Activated CD4-positive, CD25-positive, alpha-beta regulatory T cell treated with anti-CD3 and anti-CD28 coated beads, Interleukin-2, amount 50 U/mL, for 24 hours (primary cell): ENCODE measurements at regions not wholly inside any gene's neighbourhood (a gene's known extent, or its start where the extent isn't known, plus 50 kb on each side); places are given as distances from the start of the nearest gene placed in this dataset.

ENCODE experiments used
- ATAC-seq, 2 donors: fragments of 150-1000 bp; cut with Tn5 transposase; one replicate each; pipeline ENCODE4 v1.10.0; 2021; ENCODE audit warnings: mild to moderate bottlenecking in 1 of 2, moderate library complexity in 1 of 2

DNA sequence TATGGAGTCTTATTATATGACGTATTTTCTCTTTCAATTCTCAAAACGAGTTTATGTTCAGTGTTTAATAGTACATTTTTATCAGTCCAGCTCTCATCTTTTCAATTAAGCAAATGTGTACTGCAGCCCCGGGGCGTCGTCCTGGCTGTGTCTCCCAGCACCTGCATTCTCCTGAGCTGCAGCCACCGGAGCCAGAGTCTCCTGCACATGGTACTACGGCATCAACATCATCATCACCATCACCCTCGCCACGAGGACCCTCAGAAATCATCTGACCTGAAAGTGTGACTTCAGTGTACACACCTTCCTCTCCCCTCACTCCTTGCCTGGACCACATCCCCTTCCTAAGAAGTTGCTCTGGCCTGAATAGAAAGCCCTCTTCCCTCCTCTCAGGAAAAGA lies 267.7 kb upstream of the ARID1B start:
- no peak for ATAC-seq

DNA sequence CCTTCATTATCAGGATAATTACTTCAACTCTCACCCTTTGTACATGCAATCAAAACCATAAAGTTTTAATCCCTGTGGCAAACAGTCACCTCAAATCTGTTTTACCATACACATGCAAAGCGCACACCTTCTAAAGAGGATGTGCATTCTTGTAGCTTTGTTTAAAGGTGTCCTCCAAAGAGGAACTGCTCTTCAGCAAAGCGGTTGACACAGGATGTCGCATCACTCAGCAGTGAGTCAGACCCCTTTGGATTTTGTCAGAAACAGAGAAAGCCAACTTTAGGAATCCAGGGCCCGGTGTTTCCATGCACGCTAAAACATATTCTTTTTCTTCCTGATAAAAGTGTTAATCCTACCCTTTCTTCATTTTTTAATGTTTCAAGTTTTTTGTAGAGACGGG lies 268.3 kb upstream of the ARID1B start:
- ATAC-seq: no peak

DNA sequence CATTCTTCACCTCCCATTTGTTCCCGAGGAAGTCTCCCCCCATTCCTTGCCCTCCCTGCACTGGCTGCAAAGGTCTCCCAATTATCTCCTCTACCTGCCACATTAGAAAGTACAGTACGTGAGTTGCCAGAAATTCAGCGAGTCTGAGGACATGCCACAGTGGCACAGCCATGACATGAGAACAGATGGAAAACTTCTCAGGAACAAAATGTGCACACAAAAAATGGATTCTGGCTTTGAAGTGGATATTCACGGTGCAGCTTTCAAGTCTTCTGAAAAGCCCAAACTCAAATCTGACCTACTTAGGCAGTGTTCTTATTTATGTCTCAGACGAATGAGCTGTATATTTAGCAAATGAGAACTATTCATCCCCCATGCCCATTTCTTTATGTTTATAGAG lies 269.1 kb upstream of the ARID1B start:
- no peak for ATAC-seq

DNA sequence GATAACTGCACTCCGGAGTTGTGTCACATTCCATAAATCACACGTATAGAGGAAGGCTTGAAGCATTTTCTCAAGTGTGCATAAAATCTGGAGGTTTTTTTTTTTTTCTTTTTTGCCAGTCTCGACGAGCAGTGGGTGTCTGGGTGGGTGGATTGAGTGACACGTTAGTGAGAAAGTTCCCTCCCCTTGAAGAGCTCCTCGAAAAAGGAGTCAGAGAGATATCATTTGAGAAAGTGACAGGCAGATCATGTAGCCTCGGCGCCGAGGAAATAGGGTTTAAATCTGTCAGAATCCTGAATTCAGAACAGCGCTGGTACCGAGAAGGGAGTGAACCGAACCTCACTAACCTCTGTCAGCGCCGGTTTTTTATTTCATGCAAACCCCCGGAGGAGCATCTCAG lies 269.5 kb upstream of the ARID1B start:
- no peak for ATAC-seq

DNA sequence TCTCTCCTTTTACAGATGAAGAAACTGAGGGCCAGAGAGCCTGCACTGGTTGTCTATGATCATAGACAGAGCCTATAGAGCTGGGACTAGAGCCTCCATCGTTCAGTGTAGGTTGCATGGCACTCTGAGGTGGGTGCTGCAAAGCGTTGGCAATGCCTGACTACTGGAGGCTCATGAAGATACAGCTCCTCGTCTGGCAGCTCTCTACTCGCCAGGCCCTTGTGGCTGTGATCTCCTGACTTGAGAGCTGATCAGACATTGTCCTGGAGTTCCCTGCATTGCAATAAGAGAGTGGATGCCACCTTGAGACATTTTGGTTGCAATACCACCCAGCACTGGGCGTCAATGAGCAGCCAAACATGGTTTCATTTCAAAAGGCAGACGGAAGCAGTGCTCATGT lies 270.1 kb upstream of the ARID1B start:
- ATAC-seq: no peak

DNA sequence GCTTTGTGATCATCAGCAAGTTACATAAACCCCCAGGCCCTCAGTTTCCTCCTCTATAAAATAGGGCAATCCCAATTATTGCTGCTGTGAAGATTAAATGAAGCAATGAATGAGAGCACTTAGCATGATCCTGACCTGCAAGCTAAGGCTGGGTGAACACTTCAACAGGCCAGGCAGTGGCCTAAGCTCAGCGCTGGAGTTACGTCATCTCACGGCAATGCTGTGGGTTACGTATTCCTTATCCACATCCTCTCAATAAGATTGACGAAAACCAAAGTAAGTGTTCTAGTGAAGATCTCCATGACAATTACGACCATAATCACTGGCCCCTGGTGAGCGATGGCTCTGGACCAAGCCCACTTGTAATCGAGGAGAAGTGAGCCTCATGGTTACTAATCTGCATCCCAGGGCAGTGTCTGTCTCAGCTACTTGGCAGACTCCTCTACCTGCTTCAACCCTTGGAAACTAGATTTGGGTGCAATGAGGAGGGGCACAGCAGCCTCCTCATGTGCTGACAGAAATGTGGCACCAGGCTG lies 274.1 kb upstream of the ARID1B start:
- ATAC-seq: no peak

DNA sequence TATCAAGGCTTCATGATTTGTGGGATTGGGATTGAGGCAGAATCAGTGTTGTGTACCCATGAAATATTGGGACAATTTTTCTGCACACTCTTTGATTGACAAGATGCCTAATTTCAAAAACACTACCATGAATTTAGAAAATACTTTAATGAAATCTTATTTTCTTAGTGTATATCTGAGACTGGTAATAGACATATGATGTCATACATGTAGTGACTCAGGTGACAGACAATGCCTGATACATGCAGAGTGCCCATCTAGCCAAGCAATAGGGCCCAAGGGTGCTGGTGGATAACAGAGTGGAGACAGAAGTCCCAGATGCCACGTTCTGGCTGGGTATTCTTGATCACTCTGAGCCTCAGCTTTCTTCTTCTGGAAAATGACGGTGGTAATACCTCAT lies 279.6 kb upstream of the ARID1B start:
- no peak for ATAC-seq

DNA sequence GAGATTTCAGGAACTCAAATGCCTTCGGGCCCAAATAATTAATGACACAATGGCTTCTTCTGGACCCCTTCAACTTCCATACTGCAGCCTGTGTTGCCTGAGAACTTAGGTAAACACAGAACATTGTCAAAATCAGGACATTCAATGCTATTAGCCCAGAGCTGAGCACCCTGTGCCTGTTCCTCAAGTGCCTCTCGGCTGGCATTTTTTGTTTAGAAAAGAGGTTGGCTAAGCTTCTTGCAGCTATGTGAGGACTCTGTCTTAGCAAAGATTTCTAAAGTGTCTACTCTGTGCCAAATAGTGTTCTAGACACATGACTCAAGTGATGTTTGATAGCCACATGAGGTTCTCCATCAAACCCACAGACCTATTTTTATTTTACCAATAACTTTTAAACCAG lies 289.3 kb upstream of the ARID1B start:
- ATAC-seq: no peak

DNA sequence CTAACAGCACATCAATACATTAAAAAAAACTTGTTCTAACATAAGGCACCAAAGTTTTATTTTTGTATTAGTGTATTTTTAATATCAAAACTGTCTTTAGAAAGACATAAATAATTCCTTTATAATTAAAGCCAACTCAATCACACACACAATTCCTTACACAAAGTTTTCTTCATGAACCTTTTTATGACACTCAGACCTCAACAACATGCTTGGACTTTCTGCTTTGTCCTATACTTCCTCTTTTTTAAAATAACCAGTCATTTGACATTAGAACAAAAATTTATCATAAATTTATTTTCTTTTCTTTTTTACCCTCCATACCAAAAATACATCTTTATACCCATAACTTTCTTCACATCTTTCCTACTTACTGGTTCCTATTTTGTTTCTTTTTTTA lies 292.0 kb upstream of the ARID1B start:
- no peak for ATAC-seq

DNA sequence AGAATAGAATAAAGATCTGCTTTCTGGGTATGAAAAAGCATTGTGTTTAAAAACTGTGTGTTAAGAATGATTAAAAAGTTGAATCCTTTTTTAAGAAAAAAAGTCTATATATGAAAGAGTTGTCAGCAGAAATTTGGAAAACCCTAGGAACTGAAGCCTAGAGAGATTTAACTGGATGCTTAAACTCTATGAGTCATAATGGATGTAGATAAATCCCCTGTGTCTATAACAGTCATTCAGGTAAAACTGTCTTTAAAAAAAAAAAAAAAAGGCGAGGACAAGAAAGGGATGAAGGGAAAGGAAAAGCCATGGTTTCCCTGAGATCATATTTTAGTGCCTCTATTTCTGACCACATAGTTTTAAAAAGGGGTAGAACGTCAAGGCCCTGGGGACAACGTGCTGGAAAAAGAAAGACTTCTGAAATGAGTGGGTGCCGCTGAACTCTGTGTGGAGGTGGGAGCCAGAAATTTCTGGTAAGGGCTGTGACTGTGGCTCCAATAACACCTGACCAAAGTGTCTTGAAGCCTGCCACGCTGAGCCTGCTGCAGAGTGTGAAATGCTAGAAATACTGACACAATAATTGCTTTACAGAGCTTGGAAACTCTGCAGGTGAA lies 302.6 kb upstream of the ARID1B start:
- no peak for ATAC-seq

DNA sequence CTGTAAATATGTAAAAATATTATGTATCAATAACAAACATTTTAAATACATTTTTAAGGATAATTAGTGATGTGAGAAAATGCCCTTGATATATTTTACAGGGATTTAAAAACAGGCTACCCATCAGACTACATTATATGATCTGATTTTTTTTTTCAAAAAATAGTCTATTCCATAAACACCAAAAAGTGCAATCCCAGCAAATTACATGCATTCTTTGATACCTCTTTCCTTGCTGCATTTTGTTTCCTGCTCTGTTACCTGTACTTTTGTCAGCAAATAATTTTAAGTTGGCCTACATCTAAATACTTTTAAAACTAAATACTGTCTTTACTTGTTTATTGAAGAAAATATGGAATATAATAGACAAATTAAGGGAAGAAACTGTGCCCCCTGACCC lies 306.2 kb upstream of the ARID1B start:
- ATAC-seq: no peak

DNA sequence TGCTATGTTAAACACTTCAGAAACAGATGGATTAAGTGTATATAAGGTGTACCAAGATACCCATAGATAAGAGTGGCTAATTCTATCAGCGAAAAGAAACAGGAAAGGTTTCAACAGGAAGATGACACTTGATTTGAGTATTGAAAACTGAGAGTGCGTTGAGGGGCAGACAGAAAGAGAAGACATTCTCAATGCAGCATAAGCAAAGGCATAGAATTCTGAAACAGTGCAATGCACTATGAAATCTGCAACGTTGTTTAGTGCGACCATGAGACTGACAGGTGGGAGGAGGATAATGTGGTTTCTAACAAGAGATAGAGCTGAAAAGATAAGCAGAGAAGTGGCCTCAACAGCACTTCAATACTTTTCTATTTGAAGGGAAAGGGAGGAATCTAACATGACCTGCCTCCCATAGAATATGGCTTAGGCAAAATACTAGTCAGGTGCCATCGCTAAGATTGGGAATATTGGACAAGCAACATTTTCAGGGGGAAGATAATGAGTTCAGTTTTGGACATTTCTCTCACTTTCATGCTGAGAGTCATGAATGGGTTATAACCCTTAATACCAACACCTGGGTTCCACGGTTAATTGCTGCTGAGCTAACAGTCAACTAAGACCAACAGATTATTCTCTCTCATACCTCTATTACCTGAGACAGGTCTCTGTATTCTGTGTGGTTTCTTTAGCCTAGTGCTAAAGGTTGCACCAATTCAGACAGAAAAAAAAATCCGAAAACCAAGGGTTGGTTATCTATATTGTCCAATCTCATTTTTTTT lies 312.9 kb upstream of the ARID1B start:
- ATAC-seq: no peak

DNA sequence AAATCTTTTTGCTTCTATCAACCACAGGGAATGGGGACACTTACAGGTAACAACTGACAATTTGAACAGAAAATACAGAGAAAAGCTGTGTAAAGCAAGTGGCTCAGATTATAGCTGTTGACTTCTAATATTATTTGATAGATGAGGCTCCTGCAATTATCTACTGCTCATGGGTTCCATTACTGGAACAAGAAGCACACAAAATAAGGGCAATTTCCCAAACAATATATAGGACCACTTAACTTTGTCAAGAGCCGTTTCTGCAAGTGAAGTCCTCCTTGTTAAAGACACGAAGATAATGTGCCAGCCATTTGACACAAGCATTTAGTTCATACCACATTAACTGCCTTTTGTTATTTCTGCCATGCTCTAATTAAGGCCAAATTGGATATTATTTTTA lies 315.5 kb upstream of the ARID1B start:
- ATAC-seq: no peak

DNA sequence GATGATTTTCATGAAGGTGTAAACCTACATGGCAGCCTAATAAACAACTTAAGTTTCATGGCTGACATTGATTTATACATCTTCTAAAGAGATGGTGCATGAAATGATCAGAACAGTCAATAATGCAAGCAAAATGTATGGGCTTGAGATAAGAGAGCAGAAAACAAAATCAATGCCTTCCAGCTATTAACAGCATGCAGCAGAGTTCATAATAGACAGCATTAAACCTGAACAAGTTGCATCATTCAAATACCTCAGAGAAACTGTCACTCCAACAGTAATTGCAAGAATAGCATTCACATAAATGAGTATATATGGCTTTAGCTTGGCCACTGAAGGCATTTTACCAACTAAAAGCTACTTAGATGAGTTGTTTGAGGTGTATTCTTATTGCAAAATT lies 319.6 kb upstream of the ARID1B start:
- ATAC-seq: no peak

DNA sequence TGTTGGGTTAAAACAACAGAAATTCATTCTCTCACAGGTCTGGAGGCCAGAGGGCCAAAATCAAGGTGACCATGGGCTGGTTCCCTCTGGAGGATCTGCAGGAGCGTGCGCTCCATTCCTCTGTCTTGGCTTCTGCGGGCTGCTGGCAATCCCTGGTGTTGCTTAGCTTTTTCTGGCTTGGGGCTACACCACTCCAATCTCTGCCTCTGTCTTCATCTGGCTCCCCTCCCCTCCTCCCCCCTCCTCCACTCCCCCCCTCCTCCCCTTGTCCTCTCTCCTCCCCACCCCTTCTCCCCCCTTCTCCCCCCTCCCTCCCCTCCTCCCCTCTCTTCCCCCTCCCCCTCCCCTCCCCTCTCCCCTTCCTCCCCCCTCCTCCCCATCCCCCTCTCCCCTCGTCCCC lies 321.3 kb upstream of the ARID1B start:
- ATAC-seq: no peak

DNA sequence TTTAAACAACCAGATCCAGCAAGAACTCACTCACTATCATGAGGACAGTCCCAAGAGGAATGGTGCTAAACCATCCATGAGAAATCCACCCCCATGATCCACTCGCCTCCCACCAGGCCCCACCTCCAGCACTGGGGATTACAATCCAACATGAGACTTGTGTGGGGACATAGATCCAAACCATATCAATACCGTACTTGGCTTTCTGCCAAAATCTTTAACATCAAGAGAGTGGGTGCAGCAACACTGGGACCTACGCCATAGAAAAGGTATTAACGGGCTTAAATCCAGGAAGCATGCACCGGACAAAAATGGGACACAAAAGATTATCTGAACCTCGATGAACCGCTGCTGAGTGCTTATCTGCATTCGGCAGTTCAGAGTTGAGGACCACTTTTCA lies 322.3 kb upstream of the ARID1B start:
- no peak for ATAC-seq

DNA sequence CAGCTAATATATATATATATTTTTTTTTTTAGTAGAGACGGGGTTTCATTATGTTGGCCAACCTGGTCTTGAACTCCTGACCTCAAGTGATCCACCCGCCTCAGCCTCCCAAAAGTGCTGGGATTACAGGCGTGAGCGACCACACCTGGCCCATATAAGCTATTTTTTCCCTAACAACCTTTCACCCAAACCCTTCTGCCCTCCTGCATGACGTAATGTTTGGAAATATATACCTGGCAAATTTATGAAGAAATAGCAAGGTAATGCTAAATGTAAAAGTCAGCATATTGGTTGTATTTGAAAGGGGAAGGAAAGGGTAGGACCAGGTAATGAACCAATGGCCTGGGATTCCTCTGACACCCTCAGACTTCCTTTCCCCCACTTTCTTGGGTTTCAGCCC lies 325.5 kb upstream of the ARID1B start:
- no peak for ATAC-seq

DNA sequence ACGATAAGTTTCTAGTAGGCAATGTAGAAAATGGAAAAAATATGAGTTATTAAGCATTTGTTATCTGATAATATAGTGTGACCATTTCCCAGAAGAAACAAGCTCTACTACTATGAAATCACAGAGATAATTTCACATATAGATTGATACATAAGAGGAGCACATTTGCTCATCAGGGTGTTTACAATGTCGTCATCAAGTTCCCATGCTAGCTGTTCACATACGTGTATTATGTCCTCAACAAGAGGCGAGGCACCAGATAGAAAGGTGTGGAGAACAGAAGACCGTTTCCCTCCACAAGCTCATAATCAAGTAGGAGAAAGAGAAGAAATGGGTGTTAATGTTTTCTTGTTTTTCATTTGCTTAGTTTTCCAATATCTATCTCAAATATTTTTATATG lies 326.1 kb upstream of the ARID1B start:
- ATAC-seq: no peak

DNA sequence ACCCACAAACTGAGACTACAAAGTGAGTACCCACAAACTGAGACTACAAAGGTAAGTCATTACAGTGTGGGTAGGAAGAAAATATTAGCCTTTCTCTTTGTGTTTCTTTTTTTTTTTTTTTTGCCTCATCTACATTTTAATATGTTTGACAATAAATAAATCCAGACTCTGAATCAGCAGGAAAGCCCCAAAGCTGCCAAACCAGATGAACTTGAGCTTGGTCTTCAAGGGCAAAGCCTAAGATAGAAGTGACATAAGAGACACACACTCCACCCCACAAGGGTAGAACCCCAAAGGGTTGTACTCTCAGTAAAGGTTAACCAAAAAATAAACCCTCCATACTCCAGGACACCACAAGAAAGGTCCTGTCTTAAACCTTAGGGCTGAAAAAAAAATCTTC lies 326.8 kb upstream of the ARID1B start:
- ATAC-seq: no peak

DNA sequence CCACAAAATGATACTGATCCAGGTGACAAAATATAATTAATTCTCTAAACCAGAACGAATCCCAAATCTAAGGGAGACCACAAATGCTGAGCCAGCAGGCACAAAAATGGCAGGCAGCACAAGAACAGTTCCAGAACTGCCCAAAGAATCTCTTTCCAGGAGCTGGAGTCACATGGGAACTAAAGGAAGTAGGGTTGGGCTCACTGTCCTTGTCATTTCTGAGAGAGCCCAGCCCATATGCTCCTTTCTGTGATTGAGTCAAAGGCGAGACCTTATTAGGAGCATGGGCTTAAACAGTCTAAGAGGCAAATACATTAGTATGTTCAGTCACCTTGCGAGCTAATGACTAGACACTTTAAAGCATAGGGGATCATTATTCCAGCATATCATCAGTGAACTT lies 327.6 kb upstream of the ARID1B start:
- ATAC-seq: no peak

DNA sequence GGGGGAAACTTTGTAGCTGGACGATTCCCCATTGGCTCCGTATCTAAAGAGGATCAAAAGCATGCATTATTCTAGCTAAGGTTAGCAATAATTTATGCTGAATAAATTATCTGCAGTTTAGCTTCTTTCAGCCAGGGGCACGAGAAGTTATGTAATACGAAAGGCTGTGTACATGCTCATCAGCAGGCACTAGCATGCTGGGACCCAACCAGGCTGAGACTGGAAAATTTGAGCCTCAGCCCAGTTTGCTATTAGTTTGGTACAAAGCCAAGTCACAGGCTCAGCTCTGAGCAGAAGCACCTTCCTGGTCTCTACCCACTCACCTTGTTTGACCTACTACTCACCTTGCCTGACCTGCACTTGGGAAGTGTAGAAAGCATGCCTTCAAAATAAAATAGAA lies 328.1 kb upstream of the ARID1B start:
- ATAC-seq: no peak

DNA sequence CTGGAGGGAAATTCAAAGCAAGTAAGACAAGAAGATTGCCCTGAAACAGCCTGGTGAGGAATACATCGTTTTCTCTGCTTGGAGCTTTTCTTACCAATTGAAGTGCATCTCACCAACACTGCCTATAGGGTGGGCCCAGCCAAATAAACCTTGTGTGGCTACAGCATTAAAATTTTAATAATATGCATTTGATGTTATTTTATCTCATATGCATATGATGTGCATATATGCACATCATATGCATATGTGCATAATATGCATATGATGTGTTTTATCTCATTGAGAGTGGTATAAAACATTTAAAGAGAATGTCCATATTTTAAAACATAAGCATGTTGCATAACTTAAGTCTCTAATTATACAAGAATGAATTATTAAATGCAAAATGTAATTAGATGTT lies 328.6 kb upstream of the ARID1B start:
- no peak for ATAC-seq

DNA sequence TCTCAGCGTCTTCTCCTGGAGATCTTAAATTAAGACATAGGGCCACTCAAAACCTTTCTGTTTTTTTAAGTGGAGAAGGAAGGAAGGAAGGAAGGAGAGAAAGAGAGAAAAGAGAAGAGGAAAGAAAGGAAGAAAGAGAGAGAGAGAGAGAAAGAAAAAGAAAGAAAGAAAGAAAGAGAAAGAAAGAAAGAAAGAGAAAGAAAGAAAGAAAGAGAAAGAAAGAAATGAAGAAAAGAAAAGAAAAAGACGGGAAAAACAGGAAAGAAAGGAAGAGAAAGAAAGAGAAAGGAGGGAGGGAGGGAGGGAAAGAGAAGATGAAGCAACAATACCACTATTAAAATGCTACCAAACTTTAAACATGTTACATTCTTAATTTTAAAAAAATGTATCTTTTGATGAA lies 336.5 kb upstream of the ARID1B start:
- no peak for ATAC-seq

DNA sequence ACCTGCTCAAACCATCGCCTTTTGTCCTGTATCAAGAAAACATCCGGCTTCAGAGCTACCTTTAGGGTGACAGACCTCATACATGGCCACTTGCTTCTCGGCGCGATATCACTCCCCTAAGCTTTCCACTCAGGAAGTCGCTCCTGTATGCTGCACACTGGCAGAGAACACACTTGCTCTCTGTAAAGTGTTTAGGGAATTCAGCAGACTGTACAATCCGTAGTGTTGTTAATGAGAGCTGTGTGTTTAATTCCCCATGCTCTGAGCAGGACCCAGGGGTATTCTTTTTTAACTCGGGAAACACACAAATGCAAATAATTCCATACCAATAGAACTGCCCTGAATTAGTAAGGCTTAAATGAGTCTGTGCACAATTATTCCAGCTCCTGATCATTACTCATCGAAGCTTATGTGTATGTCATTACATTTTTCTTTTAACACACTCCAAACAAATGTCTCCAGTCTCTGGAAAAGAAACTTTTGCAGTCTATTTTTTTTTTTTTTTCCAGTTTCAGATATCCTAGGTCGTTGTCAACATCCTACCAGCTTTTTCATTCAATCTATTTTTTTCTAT lies 338.7 kb upstream of the ARID1B start:
- no peak for ATAC-seq
